Lower leg skin (tissue), 4 donors: ENCODE measurements at regions not wholly inside any gene's neighbourhood (a gene's known extent, or its start where the extent isn't known, plus 50 kb on each side); places are given as distances from the start of the nearest gene placed in this dataset.

Source experiments
- DNase-seq, 2 donors: peaks; one replicate each; pipeline ENCODE4 v3.0.0-alpha.2; 2019; ENCODE audit warnings: low spot score in 2 of 2
- H3K4me3 ChIP-seq: fragments of 200-600 bp; sonication (generic); 2 replicates; pipeline ENCODE4 v1.5.1; 2017; ENCODE audit warnings: mild to moderate bottlenecking, low read depth; ENCODE audit not compliant: poor library complexity, severe bottlenecking
- CTCF ChIP-seq, 3 donors: fragments of 450-650 bp; IDR thresholded peaks; one replicate each; pipeline ENCODE4 v1.5.1; 2016; ENCODE audit warnings: antibody characterized with exemption in 3 of 3, mild to moderate bottlenecking in 3 of 3, moderate library complexity in 2 of 3
- POLR2A ChIP-seq, 2 donors: fragments of 450-650 bp; IDR thresholded peaks; one replicate each; pipeline ENCODE4 v1.6.1; 2016 to 2017; ENCODE audit warnings: antibody characterized with exemption in 2 of 2, mild to moderate bottlenecking in 1 of 2, moderate library complexity in 1 of 2
- WGBS, 2 donors: methylation state at CpG; one replicate each; pipeline ENCODE4 v1.1.5; 2018; 5-methylcytosine and 5-hydroxymethylcytosine counted together
- intact Hi-C: fragments of 100-400 bp; cut with DNase I; formaldehyde crosslinking; loops from one replicate; pipeline ENCODE4 v1.15.0; 2023; ENCODE audit warnings: low total_unique reads

GRCh38 chr3:127040216-127040615, 57.3 kb downstream of the PLXNA1 start:
- TF ChIP-seq POLR2A (IDR thresholded peaks at IDR 0.05) = no peak
- TF ChIP-seq CTCF (IDR thresholded peaks at IDR 0.05) = no peak
- H3K4me3 ChIP-seq = no peak overlapping the region
- DNase-seq = no peak
- intact Hi-C loops = no loop called here
- 78 to 79% methylated on average over 4 of the region's 4 CpGs for WGBS, 2 donors

- intact Hi-C loops = no loop called here
- no peak overlapping the region for H3K4me3 ChIP-seq
- no peak for TF ChIP-seq CTCF (IDR thresholded peaks at IDR 0.05)
- TF ChIP-seq POLR2A (IDR thresholded peaks at IDR 0.05) = no peak
- no peak for DNase-seq
- 78 to 81% methylated on average over 13 of the region's 13 CpGs for WGBS, 2 donors
Measured at GRCh38 chr3:127041264-127041820, 58.4 kb downstream of the PLXNA1 start.

- WGBS, 2 donors = 88 to 91% methylated on average over 8 of the region's 8 CpGs
- intact Hi-C loops = no loop called here
- no peak for DNase-seq
- TF ChIP-seq POLR2A (IDR thresholded peaks at IDR 0.05) = no peak
- TF ChIP-seq CTCF (IDR thresholded peaks at IDR 0.05) = no peak
- no peak overlapping the region for H3K4me3 ChIP-seq
Measured at GRCh38 chr3:127041933-127042332, 59.0 kb downstream of the PLXNA1 start.

- WGBS, 2 donors = 78 to 90% methylated on average over 11 to 12 of the region's 12 CpGs
- intact Hi-C loops = no loop called here
- H3K4me3 ChIP-seq = no peak overlapping the region
- TF ChIP-seq POLR2A (IDR thresholded peaks at IDR 0.05) (no peak), CTCF (IDR thresholded peaks at IDR 0.05) (no peak)
- DNase-seq = no peak
Measured at GRCh38 chr3:127042634-127043033, 59.7 kb downstream of the PLXNA1 start.

- intact Hi-C loops = no loop called here
- 55 to 66% methylated on average over 17 of the region's 17 CpGs for WGBS, 2 donors
- H3K4me3 ChIP-seq = no peak overlapping the region
- DNase-seq = no peak
- no peak for TF ChIP-seq POLR2A (IDR thresholded peaks at IDR 0.05)
- TF ChIP-seq CTCF (IDR thresholded peaks at IDR 0.05) = no peak
Measured at GRCh38 chr3:127043041-127043641, 60.2 kb downstream of the PLXNA1 start.
